IPS-18a (cell line): ENCODE measurements at regions not wholly inside any gene's neighbourhood (a gene's known extent, or its start where the extent isn't known, plus 50 kb on each side); places are given as distances from the start of the nearest gene placed in this dataset.

ENCODE experiments used
- H3K27ac ChIP-seq: one replicate; pipeline ENCODE4 v1.5.1; 2013; ENCODE audit warnings: low read length
- H3K27me3 ChIP-seq: one replicate; pipeline ENCODE4 v1.6.1; 2013; ENCODE audit warnings: mild to moderate bottlenecking, low read length; ENCODE audit not compliant: control insufficient read depth, insufficient read depth
- H3K36me3 ChIP-seq: one replicate; pipeline ENCODE4 v1.6.1; 2013; ENCODE audit warnings: low read depth, low read length; ENCODE audit not compliant: control insufficient read depth
- H3K4me1 ChIP-seq: one replicate; pipeline ENCODE4 v1.6.1; 2013; ENCODE audit warnings: low read depth, low read length; ENCODE audit not compliant: control insufficient read depth
- H3K4me3 ChIP-seq: one replicate; pipeline ENCODE4 v1.5.1; 2013; ENCODE audit warnings: low read length
- H3K9ac ChIP-seq: one replicate; pipeline ENCODE4 v1.6.1; 2013; ENCODE audit warnings: mild to moderate bottlenecking, low read length, moderate library complexity
- H3K9me3 ChIP-seq: one replicate; pipeline ENCODE4 v1.6.1; 2013; ENCODE audit warnings: low read depth, low read length; ENCODE audit not compliant: control insufficient read depth

- H3K9ac ChIP-seq = no peak overlapping the region
- H3K9me3 ChIP-seq = no peaks in the 10 kb centered on the region
- no peak overlapping the region for H3K4me3 ChIP-seq
- H3K27me3 ChIP-seq = no peaks in the 10 kb centered on the region
- no peak overlapping the region for H3K27ac ChIP-seq
- peaks cover 13% of the 10 kb centered on the region for H3K4me1 ChIP-seq
- H3K36me3 ChIP-seq = no peaks in the 10 kb centered on the region
Measured at GRCh38 chr16:6114691-6115090, 1017.1 kb upstream of the EEF2KMT start.

GRCh38 chr16:6113749-6114148, 1016.2 kb upstream of the EEF2KMT start:
- no peaks in the 10 kb centered on the region for H3K36me3 ChIP-seq
- no peaks in the 10 kb centered on the region for H3K27me3 ChIP-seq
- H3K4me1 ChIP-seq = peaks cover 13% of the 10 kb centered on the region
- H3K4me3 ChIP-seq = no peak overlapping the region
- H3K9ac ChIP-seq = no peak overlapping the region
- H3K9me3 ChIP-seq = no peaks in the 10 kb centered on the region
- no peak overlapping the region for H3K27ac ChIP-seq

- no peak overlapping the region for H3K27ac ChIP-seq
- no peak overlapping the region for H3K9ac ChIP-seq
- H3K4me3 ChIP-seq = no peak overlapping the region
- peaks cover 13% of the 10 kb centered on the region for H3K4me1 ChIP-seq
- no peaks in the 10 kb centered on the region for H3K9me3 ChIP-seq
- H3K27me3 ChIP-seq = no peaks in the 10 kb centered on the region
- H3K36me3 ChIP-seq = no peaks in the 10 kb centered on the region
Measured at GRCh38 chr16:6112700-6113099, 1015.1 kb upstream of the EEF2KMT start.

- Histone ChIP-seq H3K36me3 (no peaks in the 10 kb centered on the region), H3K9me3 (no peaks in the 10 kb centered on the region), H3K27ac (no peak overlapping the region), H3K9ac (no peak overlapping the region), H3K27me3 (no peaks in the 10 kb centered on the region), H3K4me1 (peaks cover 13% of the 10 kb centered on the region), H3K4me3 (no peak overlapping the region)
Measured at GRCh38 chr16:6111390-6111789, 1013.8 kb upstream of the EEF2KMT start.

- peaks cover 13% of the 10 kb centered on the region for H3K4me1 ChIP-seq
- H3K4me3 ChIP-seq = no peak overlapping the region
- H3K9me3 ChIP-seq = no peaks in the 10 kb centered on the region
- no peaks in the 10 kb centered on the region for H3K36me3 ChIP-seq
- H3K27ac ChIP-seq = no peak overlapping the region
- no peak overlapping the region for H3K9ac ChIP-seq
- H3K27me3 ChIP-seq = no peaks in the 10 kb centered on the region
Measured at GRCh38 chr16:6110346-6110745, 1012.8 kb upstream of the EEF2KMT start.

- H3K4me3 ChIP-seq = no peak overlapping the region
- H3K27ac ChIP-seq = no peak overlapping the region
- peaks cover 3% of the 10 kb centered on the region for H3K4me1 ChIP-seq
- no peaks in the 10 kb centered on the region for H3K27me3 ChIP-seq
- H3K9me3 ChIP-seq = no peaks in the 10 kb centered on the region
- no peaks in the 10 kb centered on the region for H3K36me3 ChIP-seq
- no peak overlapping the region for H3K9ac ChIP-seq
Measured at GRCh38 chr16:6106061-6106460, 1008.5 kb upstream of the EEF2KMT start.

- Histone ChIP-seq H3K9me3 (no peaks in the 10 kb centered on the region), H3K4me1 (peaks cover 3% of the 10 kb centered on the region), H3K27ac (no peak overlapping the region), H3K27me3 (no peaks in the 10 kb centered on the region), H3K4me3 (no peak overlapping the region), H3K36me3 (no peaks in the 10 kb centered on the region), H3K9ac (no peak overlapping the region)
Measured at GRCh38 chr16:6105115-6105514, 1007.5 kb upstream of the EEF2KMT start.

GRCh38 chr16:6104428-6104827, 1006.8 kb upstream of the EEF2KMT start:
- Histone ChIP-seq H3K27me3 (no peaks in the 10 kb centered on the region), H3K36me3 (no peaks in the 10 kb centered on the region), H3K4me3 (no peak overlapping the region), H3K27ac (no peak overlapping the region), H3K9ac (no peak overlapping the region), H3K9me3 (no peaks in the 10 kb centered on the region), H3K4me1 (peaks cover 3% of the 10 kb centered on the region)

GRCh38 chr16:6103561-6103960, 1006.0 kb upstream of the EEF2KMT start:
- no peaks in the 10 kb centered on the region for H3K9me3 ChIP-seq
- no peak overlapping the region for H3K4me3 ChIP-seq

GRCh38 chr16:6099102-6099501, 1001.5 kb upstream of the EEF2KMT start:
- H3K27me3 ChIP-seq = no peaks in the 10 kb centered on the region
- H3K9me3 ChIP-seq = no peaks in the 10 kb centered on the region
- H3K36me3 ChIP-seq = no peaks in the 10 kb centered on the region
- H3K27ac ChIP-seq = no peak overlapping the region
- H3K4me3 ChIP-seq = no peak overlapping the region
- no peak overlapping the region for H3K9ac ChIP-seq
- H3K4me1 ChIP-seq = no peaks in the 10 kb centered on the region

More at GRCh38 chr16:6103561-6103960, 1006.0 kb upstream of the EEF2KMT start:
- Histone ChIP-seq H3K27ac (no peak overlapping the region), H3K4me1 (peaks cover 3% of the 10 kb centered on the region), H3K36me3 (no peaks in the 10 kb centered on the region), H3K9ac (no peak overlapping the region), H3K27me3 (no peaks in the 10 kb centered on the region)

GRCh38 chr16:6096931-6097670, 999.5 kb upstream of the EEF2KMT start:
- H3K9me3 ChIP-seq = no peaks in the 10 kb centered on the region
- H3K27ac ChIP-seq = no peak overlapping the region
- H3K4me3 ChIP-seq = no peak overlapping the region
- no peaks in the 10 kb centered on the region for H3K4me1 ChIP-seq
- no peaks in the 10 kb centered on the region for H3K27me3 ChIP-seq
- H3K36me3 ChIP-seq = no peaks in the 10 kb centered on the region
- no peak overlapping the region for H3K9ac ChIP-seq

- Histone ChIP-seq H3K27ac (no peak overlapping the region), H3K4me3 (no peak overlapping the region), H3K27me3 (no peaks in the 10 kb centered on the region), H3K9ac (no peak overlapping the region), H3K9me3 (no peaks in the 10 kb centered on the region), H3K36me3 (no peaks in the 10 kb centered on the region), H3K4me1 (no peaks in the 10 kb centered on the region)
Measured at GRCh38 chr16:6095414-6095813, 997.8 kb upstream of the EEF2KMT start.
